ENCODE measurements at regions not wholly inside any gene's neighbourhood (a gene's known extent, or its start where the extent isn't known, plus 50 kb on each side); places are given as distances from the start of the nearest gene placed in this dataset.

- Histone ChIP-seq H2AK9ac (replicated peaks; ENCODE audit: low read depth, low read length, poor library complexity) (no peak overlapping the region), H3K4me2 (ENCODE audit: low read depth, low read length) (no peak overlapping the region), H3K14ac (replicated peaks; ENCODE audit: low read depth, low read length) (no peak overlapping the region), H3K9me1 (ENCODE audit: insufficient read depth, low read length) (no peaks in the 10 kb centered on the region), H4K20me1 (ENCODE audit: insufficient read depth, low read length) (no peaks in the 10 kb centered on the region), H2BK120ac (ENCODE audit: low read depth, low read length) (no peak overlapping the region), H4K8ac (ENCODE audit: low read depth in 2 of 2, low read length in 2 of 2) (no peak overlapping the region), H3K56ac (ENCODE audit: extremely low read depth, insufficient read depth, low read length) (no peak overlapping the region), H3K23ac (ENCODE audit: low read depth, low read length) (no peak overlapping the region), H3K79me1 (ENCODE audit: low read depth in 1 of 2, low read length in 2 of 2) (no peaks in the 10 kb centered on the region), H2AFZ (replicated peaks; ENCODE audit: low read length, poor library complexity) (no peak overlapping the region), H3K4ac (ENCODE audit: low read depth, low read length) (no peak overlapping the region), H3K4me1 (ENCODE audit: control insufficient read depth, insufficient read depth, low read length) (no peaks in the 10 kb centered on the region), H3K36me3 (ENCODE audit: control insufficient read depth, insufficient read depth, low read length) (no peaks in the 10 kb centered on the region), H4K5ac (ENCODE audit: low read depth, low read length) (no peak overlapping the region), H2BK15ac (ENCODE audit: low read depth, low read length) (no peak overlapping the region), H3K9me3 (ENCODE audit: control insufficient read depth, insufficient read depth, low read length) (peaks cover 11% of the 10 kb centered on the region; the same call in 1 of the 2 replicates), H3K9ac (ENCODE audit: low read depth, low read length) (no peak overlapping the region), H4K91ac (ENCODE audit: insufficient read depth, low read depth, low read length) (no peak overlapping the region), H3K18ac (ENCODE audit: low read depth, low read length) (no peak overlapping the region), H3K27ac (ENCODE audit: insufficient read depth, low read length) (no peak overlapping the region), H2BK20ac (ENCODE audit: low read depth, low read length) (no peak overlapping the region), H2AK5ac (ENCODE audit: low read depth, low read length) (no peak overlapping the region), H3K27me3 (ENCODE audit: control insufficient read depth, insufficient read depth, low read length) (no peaks in the 10 kb centered on the region), H3K4me3 (ENCODE audit: insufficient read depth, low read depth, low read length) (no peak overlapping the region), H2BK5ac (ENCODE audit: low read depth, low read length, poor library complexity, severe bottlenecking) (no peak overlapping the region)
- intact Hi-C loops (cut with micrococcal nuclease), result no loop called here
- CTCF ChIA-PET, result interaction anchor here (0.7 kb wide), 1 partner anchor 14 kb away, joined by 3 read pairs; no protein-coding TSS in a partner anchor
- no TSS peak for BruUV-seq (replicated peaks)
- in situ Hi-C loops (cut with MboI; ENCODE audit: low sequenced_read_pairs), result no loop called here
- dilution Hi-C loops (cut with HindIII; ENCODE audit: low sequenced_read_pairs, unreplicated experiment), result no loop called here
- no peak for ATAC-seq (ENCODE audit: low read depth)
- POLR2A ChIA-PET (ENCODE audit: unreplicated experiment), result no interaction called here
- no CpG with 5 or more reads among the region's 4 CpGs for WGBS, 2 experiments (ENCODE audit: extremely low coverage in 2 of 2, insufficient read length in 1 of 2)
- TF ChIP-seq NFE2L2 (IDR thresholded peaks at IDR 0.05; ENCODE audit: low read depth, low read length) (no peak), CHD1 (IDR thresholded peaks at IDR 0.05; ENCODE audit: low read depth, low read length) (no peak), CEBPB (IDR thresholded peaks at IDR 0.05; ENCODE audit: low read depth, low read length) (no peak), MAZ (IDR thresholded peaks at IDR 0.05; ENCODE audit: borderline replicate concordance, low read depth, low read length) (no peak), SMC3 (IDR thresholded peaks at IDR 0.05; ENCODE audit: low read depth, low read length) (no peak)
- DNase-seq, result no peak
Measured at GRCh38 chr11:97687111-97687510, 1297.3 kb downstream of the JRKL start.

Measured in IMR-90 (cell line).